Fibroblast of mammary gland (primary cell): ENCODE measurements at regions not wholly inside any gene's neighbourhood (a gene's known extent, or its start where the extent isn't known, plus 50 kb on each side); places are given as distances from the start of the nearest gene placed in this dataset.

Source experiments
- DNase-seq: peaks from one replicate; pipeline ENCODE4 v3.0.0-alpha.2; 2010; ENCODE audit warnings: low read depth
- H3K4me3 ChIP-seq: 2 replicates; pipeline ENCODE4 v1.5.1; 2011; ENCODE audit warnings: low read depth, mild to moderate bottlenecking, low read length, moderate library complexity; ENCODE audit not compliant: control insufficient read depth
- CTCF ChIP-seq: conservative IDR thresholded peaks from 2 replicates; pipeline ENCODE4 v1.5.1; 2011; ENCODE audit warnings: low read depth, low read length, inconsistent platforms; ENCODE audit not compliant: control insufficient read depth, insufficient read depth

GRCh38 chr16:6611535-6611934, 721.1 kb upstream of the RBFOX1 start:
- TF ChIP-seq CTCF, result no peak
- DNase-seq, result no peak

GRCh38 chr16:6605490-6605889, 727.2 kb upstream of the RBFOX1 start:
- no peak overlapping the region for H3K4me3 ChIP-seq
- TF ChIP-seq CTCF, result no peak

More at GRCh38 chr16:6611535-6611934, 721.1 kb upstream of the RBFOX1 start:
- no peak overlapping the region for H3K4me3 ChIP-seq

GRCh38 chr16:6603780-6604325, 728.8 kb upstream of the RBFOX1 start:
- TF ChIP-seq CTCF, result no peak
- DNase-seq, result no peak
- H3K4me3 ChIP-seq, result no peak overlapping the region

More at GRCh38 chr16:6605490-6605889, 727.2 kb upstream of the RBFOX1 start:
- no peak for DNase-seq

GRCh38 chr16:6602405-6602804, 730.2 kb upstream of the RBFOX1 start:
- H3K4me3 ChIP-seq, result no peak overlapping the region
- DNase-seq, result no peak
- TF ChIP-seq CTCF, result no peak

GRCh38 chr16:6600167-6600566, 732.5 kb upstream of the RBFOX1 start:
- no peak overlapping the region for H3K4me3 ChIP-seq
- DNase-seq, result no peak
- no peak for TF ChIP-seq CTCF

GRCh38 chr16:6593799-6594198, 738.8 kb upstream of the RBFOX1 start:
- no peak for TF ChIP-seq CTCF
- no peak for DNase-seq
- no peak overlapping the region for H3K4me3 ChIP-seq

- no peak overlapping the region for H3K4me3 ChIP-seq
- no peak for TF ChIP-seq CTCF
- no peak for DNase-seq
Observed at GRCh38 chr16:6576606-6577005, 756.0 kb upstream of the RBFOX1 start.
